ENCODE measurements at regions not wholly inside any gene's neighbourhood (a gene's known extent, or its start where the extent isn't known, plus 50 kb on each side); places are given as distances from the start of the nearest gene placed in this dataset.
A peak's percentile ranks its signal among the peaks of the same experiment; 100 is the strongest.

DNA sequence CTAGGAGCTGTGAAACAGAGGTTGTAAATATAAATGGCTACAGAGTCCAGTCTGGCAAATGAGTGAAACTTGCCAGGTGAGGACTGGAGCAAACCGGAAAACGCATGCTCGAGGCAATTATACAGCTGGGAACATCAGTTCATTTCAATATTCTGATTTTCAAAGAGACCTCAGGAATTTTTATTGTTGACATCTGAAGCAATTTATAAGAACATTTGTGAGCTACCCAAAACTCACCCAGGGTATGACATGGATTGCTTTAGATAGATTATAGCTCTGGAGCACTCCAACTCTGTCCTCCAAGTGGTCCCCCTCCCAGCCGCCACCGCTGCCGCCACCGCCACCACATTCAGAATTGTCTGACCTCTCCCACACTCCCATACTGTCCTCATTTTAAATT is 84.6 kb upstream of the GRAMD2B start:
- no peak overlapping the region for H3K4me3 ChIP-seq (ENCODE audit: low read length)
- no peak for TF ChIP-seq CTCF (conservative IDR thresholded peaks at IDR 0.05; ENCODE audit: low read length)
- no peak for DNase-seq (ENCODE audit: low read depth)

- peak; percentile 87 for TF ChIP-seq CTCF (conservative IDR thresholded peaks at IDR 0.05; ENCODE audit: low read length)
- peak; percentile 78 for DNase-seq (ENCODE audit: low read depth)
Measured at GRCh38 chr5:126339215-126339805, 83.9 kb upstream of the GRAMD2B start.

GRCh38 chr5:126341906-126342630 is 81.1 kb upstream of the GRAMD2B start:
- DNase-seq (ENCODE audit: low read depth), result no peak
- no peak for TF ChIP-seq CTCF (conservative IDR thresholded peaks at IDR 0.05; ENCODE audit: low read length)
- H3K4me3 ChIP-seq (ENCODE audit: low read length), result no peak overlapping the region

More at GRCh38 chr5:126339215-126339805, 83.9 kb upstream of the GRAMD2B start:
- no peak overlapping the region for H3K4me3 ChIP-seq (ENCODE audit: low read length)

DNA sequence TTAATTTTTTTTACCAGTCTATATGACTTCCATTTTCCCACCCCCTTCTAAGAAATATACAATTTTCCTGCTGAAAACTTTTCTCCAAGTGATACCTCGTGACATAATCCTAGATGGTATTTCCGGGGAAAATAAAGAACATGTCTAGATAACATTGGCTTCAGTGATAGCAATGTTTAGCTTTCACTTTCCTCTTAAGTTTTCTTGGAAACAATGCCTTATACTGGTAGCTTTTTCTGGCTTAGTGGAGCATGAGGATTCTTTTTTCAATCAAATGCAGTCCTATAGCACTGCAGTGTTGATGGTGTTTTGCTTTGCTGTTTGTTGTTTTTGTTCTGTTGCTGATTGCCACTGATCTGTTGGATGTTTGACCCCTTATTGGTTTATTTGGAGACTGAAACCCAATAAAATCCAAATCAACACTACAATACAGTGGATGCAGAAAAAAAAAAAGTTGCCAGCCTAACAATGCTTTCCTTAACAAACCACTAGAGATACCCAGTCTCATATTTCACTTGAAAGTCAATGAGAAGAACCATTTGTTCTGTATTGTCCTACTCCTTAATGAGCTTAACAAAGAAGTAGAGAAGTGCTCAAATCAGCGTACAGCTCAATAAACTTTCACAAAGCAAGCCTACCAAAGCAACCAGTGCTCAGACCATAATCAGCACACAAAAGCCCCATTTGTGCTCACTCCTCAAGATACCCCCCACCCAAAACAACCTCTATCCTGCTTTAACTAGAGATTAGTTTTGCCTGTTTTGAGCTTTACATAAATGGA is 74.2 kb upstream of the GRAMD2B start:
- TF ChIP-seq CTCF (conservative IDR thresholded peaks at IDR 0.05; ENCODE audit: low read length), result no peak
- H3K4me3 ChIP-seq (ENCODE audit: low read length), result no peak overlapping the region
- DNase-seq (ENCODE audit: low read depth), result no peak

GRCh38 chr5:126351153-126351552 is 72.1 kb upstream of the GRAMD2B start:
- H3K4me3 ChIP-seq (ENCODE audit: low read length), result no peak overlapping the region
- no peak for TF ChIP-seq CTCF (conservative IDR thresholded peaks at IDR 0.05; ENCODE audit: low read length)
- DNase-seq (ENCODE audit: low read depth), result peak; percentile 78

GRCh38 chr5:126354012-126354857 is 69.0 kb upstream of the GRAMD2B start:
- peak overlapping the region; percentile 47 for H3K4me3 ChIP-seq (ENCODE audit: low read length)
- TF ChIP-seq CTCF (conservative IDR thresholded peaks at IDR 0.05; ENCODE audit: low read length), result peak; percentile 63
- DNase-seq (ENCODE audit: low read depth), result peak; percentile 99
